ENCODE measurements at regions not wholly inside any gene's neighbourhood (a gene's known extent, or its start where the extent isn't known, plus 50 kb on each side); places are given as distances from the start of the nearest gene placed in this dataset.
"Not testable (repeated sequence)": the region's sequence is repeated elsewhere in the genome, so short reads cannot be mapped to it uniquely, and the experiment has no call there.

DNA sequence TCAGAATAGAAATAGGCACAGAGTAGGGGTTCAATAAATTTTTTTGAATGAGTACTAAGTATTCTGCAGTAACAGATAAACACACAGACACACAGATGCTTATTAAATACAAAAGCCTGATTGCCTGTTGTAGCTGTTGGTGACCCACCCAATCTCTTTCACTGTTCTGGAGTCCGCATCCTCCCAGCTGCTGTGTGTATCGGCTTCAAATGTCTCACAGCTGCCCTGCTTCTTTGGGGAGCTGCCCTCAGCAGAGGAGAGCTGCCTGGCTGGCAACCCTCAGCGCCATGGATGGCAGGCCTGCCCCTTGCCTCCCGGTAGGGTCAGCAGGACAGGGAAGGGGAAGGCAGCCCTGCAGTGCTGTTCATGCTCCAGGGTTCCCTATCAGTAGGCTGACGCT, 50.5 kb upstream of the PRNP start:
- DNase-seq, result no peak

DNA sequence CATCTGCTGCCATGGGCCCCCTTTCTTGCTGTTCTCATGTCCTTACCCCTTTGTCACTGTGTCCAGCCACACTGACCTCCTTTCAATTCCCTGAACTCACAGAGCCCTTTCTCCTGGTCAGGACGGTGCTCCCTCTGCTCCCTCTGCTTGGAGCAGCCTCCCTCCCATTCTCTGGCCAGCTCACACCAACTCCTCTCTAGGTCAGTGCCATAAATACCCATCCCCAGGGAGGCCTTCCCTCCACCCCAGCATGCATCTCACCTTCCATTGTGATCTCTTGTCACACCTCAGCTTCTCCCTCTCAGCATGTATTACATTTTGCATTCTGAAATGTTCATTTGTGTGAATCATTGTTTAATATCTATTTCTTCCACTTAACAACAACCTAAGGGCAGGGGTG, 50.9 kb upstream of the PRNP start:
- no peak for DNase-seq

DNA sequence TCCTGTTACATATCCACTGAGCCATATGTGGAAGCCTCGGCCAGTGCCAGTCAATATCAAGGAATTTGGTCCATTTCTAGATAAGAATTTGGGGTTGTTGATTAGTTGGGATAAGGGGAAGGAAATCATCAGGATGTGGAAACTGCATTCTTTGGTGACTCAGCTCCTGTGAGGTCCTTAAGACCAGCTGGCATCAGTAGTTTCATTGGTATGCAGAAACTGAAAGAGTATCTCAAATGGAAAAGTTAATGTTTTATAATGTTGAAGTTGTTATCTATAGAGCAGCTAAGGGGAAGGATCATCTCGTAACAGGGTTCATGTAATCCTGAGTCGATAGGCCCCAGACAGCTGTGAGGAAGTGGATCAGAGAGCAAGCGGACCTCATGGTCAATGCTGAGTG, 52.5 kb upstream of the PRNP start:
- no peak for DNase-seq

GRCh38 chr20:4633379-4633778, 52.9 kb upstream of the PRNP start:
- no peak for DNase-seq

GRCh38 chr20:4632876-4633275, 53.4 kb upstream of the PRNP start:
- DNase-seq, result no peak

- DNase-seq, result no peak
Observed at GRCh38 chr20:4626228-4626627, 60.0 kb upstream of the PRNP start.

GRCh38 chr20:4625687-4626086, 60.6 kb upstream of the PRNP start:
- no peak for DNase-seq

- DNase-seq, result not testable (repeated sequence)
Observed at GRCh38 chr20:4624675-4625336, 61.5 kb upstream of the PRNP start.

DNA sequence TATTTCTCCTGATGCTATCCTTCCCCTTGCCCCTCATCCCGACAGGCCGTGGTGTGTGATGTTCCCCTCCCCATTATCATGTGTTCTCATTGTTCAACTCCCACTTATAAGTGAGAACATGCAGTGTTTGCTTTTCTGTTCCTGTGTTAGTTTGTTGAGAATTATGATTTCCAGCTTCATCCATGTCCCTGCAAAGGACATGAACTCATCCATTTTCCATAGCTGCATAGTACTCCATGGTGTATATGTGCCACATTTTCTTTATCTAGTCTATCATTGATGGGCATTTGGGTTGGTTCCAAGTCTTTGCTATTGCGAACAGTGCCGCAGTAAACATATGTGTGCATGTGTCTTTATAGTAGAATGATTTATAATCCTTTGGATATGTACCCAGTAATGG, 67.1 kb upstream of the PRNP start:
- DNase-seq, result not testable (repeated sequence)

DNA sequence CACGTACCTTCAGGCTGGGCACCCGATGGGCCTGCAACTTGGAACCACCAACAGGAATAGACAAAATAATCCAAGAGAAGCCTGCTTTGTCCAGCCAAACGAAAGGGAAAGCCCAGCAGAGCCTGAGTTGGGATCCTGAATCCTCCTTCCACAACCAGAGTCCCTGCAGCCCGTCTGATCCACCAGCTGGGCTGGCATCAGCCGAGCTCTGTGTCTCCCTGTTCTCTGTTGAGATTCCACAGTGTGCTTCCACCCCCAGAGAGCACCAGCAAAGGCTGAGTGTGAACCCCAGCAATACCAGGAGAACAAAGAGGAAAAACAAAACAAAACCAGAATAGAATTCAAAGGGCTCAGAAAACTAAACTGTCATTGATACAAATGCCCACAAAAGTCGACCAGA, 68.8 kb upstream of the PRNP start:
- no peak for DNase-seq

GRCh38 chr20:4617019-4617418, 69.2 kb upstream of the PRNP start:
- DNase-seq, result no peak

DNA sequence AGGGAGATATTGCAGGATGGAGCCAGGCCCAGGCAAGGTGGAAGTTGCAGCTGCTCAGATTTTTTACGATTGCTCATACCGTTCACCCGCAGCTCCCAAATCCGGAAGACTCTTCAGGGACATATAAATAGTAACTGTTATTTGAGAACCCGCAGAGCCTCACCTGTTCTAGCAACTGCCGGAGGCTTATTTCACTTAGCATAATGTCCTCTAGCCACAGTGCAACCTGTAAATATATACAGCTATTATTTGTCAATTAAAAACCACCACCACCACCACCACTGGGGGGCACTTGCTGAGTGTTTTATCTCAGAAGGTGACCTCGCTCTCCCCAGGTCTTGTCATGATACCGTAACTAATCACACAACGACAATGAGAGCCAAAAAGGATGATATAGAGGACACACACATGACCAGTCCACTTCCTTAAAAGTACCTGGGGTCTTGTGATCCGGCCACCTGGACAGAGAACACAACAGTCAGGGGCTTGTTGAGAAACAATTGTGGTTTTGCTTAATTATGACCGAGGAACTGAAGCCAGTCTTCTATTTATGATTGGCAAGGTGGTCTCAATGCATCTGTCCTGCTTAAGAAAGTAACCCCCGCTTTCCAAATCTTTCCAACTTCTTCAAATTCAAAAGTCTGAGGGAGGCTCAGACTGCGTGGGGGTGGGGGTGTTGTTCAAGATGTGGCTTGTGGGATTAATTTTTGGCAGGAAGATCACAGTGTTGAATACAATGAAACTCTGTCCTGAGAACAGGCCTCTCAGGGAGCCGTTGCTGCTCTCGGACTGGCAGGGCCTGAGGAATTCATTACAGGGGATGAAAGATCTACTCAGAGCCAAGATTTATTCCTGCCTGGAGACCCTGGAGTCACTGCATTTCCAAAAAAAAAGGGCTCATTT, 72.3 kb upstream of the PRNP start:
- peak; percentile 21 to 30 for DNase-seq

GRCh38 chr20:4613184-4613583, 73.1 kb upstream of the PRNP start:
- no peak for DNase-seq

DNA sequence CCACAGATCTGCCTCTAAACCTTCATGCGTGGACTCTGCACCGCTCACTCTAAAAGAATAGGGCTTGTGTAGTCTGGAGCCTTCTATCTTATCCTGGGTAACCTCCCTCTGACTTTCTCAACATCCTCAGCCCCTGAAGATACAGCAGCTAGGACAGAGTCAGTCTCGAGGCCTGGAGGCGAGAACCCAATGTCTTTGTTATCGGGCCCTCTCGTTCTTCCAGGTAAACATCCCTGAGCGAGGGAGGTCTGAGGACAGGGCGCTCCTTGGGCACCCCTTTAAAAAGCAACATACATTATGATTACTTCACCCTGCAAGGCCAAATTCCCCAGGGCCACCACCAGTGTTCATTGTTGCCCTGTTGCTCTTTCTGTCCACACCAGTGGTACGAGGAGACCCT, 75.4 kb upstream of the PRNP start:
- DNase-seq, result no peak

- DNase-seq, result no peak
Observed at GRCh38 chr20:4609511-4609910, 76.7 kb upstream of the PRNP start.

DNA sequence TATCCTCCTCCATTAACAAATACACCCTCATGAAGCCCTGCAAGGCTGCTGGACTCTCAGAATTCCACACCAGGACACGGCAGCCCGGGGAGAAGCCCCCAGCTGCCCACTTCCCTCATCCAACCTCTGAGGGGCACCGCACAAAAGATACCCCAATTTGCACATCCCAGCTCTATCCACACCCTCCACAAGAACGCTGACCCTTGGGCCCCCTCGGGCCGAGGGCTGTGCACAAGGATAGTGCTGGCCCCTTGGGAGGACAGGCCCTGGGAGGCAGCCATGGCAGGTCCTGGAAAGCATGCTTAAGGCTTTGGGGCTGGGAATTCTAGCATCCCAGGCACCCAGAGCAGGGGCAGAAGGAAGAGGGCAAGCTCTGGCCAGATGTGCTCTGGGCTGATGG, 77.4 kb upstream of the PRNP start:
- no peak for DNase-seq

- DNase-seq, result peak; percentile 59 to 64
Observed at GRCh38 chr20:4607287-4607713, 79.0 kb upstream of the PRNP start.

GRCh38 chr20:4606051-4606450, 80.2 kb upstream of the PRNP start:
- no peak for DNase-seq

- no peak for DNase-seq
Observed at GRCh38 chr20:4605166-4605565, 81.1 kb upstream of the PRNP start.

GRCh38 chr20:4604580-4604979, 81.7 kb upstream of the PRNP start:
- no peak for DNase-seq

DNA sequence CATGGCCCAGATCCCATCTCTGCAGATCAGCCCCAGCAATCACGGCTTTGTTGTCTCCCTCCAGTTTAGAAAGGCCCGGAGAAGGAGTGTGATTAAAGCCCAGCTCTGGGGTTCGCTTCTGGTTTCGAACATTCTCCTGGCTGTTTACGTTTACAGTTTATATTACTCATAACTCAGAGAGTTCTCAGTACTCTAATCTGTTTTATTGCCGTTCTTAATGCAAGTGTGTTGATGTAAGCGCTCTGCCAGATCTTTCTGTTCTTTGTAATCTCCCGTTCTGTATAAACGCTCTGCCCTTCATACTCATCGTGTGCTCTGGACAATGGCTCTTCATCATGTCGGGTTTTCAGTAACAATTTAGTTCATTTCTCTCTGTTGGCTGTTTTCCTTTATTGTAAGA, 82.5 kb upstream of the PRNP start:
- no peak for DNase-seq

DNA sequence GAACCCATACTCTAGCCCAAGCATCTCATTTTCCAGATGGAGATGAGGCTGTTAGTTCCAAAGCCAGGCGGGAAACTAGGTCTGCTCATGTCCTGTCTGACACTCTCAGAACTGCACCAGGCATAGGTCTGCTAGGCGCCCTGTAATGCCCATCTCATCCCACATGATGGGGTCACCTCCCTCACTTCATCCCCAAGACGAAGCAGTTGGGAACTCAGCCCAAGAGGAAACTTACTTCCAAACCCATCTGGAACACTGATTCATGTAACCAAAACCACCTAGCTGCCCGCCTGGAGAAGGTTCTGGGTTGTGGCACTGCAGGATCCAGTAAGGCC, 84.0 kb upstream of the PRNP start:
- DNase-seq, result no peak

DNA sequence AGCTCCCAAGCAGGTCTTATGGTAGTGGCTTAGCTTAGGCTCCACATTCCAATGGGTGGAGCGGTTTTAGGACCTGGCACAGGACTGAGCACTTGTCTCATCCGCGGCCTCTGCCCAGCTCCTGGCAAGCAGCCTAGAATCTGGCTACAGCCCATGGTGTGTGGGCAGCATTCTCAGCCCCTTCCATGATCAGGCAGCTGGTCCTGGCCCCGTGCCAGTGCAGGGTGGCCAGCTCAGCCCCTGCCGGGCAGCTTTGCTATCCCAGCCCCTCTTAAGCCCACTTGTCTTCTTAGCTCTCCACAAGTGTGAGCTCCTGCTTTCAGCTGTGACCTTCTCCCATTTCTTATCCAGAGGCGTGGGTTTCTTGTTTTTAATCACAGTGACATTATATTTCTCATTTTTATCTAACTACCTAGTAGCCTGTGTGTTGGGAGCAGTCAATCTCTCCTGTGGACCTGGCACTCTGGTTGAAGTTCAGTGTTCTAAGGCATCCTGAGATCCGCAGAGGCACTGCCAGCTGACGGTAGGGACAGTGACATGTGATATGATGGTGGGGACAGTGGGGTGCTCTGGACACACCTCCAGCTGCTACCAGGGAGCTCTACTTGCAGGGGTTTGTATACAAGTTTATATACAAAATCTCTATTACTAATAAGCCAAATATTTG, 84.5 kb upstream of the PRNP start:
- DNase-seq, result no peak

Measured in Kasumi-1 (cell line).